Urothelium cell line (cell line): ENCODE measurements at regions not wholly inside any gene's neighbourhood (a gene's known extent, or its start where the extent isn't known, plus 50 kb on each side); places are given as distances from the start of the nearest gene placed in this dataset.

Experiments used
- DNase-seq: peaks from one replicate; pipeline ENCODE4 v3.0.0; 2011; ENCODE audit warnings: low spot score, mixed read lengths
- FAIRE-seq: peaks from 2 replicates; lab custom pipeline; 2011; peaks lifted over from hg19 to GRCh38; lab: Jason Lieb, UNC

DNA sequence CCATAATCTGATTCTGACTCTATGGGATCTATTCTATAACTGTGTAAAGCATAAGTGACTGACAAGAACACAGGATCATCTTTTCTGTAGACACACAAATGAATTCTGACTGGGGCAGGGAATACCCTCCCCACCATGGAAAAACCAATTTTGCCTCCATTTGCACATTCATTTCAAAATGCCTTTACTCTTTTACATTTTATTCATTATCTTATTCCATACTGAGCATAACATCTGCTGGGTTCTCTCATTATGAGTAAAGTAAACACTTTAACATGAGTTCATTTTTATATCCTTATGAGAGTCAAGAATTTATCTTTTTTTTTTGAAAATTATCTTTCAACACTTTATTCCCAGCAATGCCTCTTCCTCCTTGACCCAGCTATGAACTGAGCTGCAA, 163.5 kb downstream of the RNF152 start:
- no peak for DNase-seq
- no peak for FAIRE-seq

DNA sequence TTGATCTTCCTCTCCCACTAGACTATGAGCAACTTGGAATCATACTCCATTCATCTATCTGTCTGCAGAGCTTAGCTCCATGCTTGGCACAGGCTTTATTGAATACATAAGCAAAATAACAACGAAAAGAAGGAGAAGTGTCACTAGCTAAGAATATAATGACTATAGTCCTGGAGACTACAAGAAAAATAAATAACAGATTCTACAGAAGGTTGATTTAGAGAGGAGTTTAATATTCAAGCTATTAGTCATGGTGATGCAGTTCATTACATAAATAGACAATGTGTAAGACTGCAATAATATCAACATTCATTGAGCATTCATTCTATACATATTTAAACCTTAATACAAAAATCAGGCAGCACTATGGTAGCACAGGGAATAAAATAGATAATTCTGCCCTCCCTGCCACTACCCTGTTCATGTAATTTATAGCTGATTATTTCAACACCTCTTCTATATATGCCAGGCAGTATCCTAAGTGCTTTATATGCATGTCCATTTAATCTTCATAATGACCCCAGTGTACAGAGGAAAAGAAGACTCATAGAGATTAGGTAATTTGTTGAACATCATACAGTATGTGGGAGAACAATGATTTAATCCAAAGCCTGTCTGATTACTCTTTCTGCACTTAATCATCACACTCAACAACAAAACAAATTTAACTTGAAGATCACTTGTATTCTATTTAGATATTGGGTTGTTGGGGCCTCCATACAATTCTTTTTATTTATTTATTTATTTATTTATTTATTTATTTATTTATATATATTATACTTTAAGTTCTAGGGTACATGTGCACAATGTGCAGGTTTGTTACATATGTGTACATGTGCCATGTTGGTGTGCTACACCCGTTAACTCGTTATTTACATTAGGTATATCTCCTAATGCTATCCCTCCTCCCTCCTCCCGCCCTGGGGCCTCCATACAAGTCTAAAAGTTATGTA, 165.3 kb downstream of the RNF152 start:
- DNase-seq (no peak), FAIRE-seq (no peak)

DNA sequence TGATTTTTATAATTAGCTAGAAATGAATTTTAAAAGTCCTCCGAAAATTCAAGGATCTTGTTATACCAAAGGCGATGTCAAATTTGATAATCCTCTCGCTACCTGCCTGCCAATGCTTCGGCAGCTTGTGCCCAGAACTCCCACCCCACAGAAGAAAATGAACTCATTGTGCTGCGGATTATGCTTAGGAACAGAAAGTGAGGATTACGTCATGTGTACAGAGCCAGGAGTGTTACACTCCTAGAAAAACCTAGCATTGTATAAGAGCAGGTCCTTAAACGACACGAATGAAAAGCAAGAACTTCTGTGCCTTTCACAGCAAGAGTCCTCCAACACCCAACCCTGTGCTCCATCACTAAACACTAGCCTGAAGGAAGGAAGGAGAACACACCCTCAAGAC, 168.3 kb downstream of the RNF152 start:
- FAIRE-seq (no peak), DNase-seq (no peak)

DNA sequence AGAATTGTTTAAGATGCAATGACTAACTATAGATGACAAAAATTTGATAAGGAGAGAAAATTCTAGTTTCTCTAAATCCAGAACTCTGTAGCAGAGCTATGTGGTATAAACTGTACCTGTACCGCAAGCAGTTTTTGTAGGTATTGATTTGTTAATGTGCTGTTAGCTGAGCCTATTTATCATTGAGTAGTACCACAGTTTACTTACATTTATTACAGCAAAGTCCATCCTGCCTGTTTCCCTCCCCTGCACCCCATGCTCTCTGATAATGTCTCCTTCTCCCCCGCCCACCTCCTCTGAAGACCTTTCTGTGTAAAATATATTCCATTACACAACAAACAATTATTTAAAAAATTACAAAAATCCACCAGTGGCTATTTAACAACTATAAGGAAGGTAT, 170.6 kb downstream of the RNF152 start:
- no peak for FAIRE-seq
- DNase-seq, result no peak

DNA sequence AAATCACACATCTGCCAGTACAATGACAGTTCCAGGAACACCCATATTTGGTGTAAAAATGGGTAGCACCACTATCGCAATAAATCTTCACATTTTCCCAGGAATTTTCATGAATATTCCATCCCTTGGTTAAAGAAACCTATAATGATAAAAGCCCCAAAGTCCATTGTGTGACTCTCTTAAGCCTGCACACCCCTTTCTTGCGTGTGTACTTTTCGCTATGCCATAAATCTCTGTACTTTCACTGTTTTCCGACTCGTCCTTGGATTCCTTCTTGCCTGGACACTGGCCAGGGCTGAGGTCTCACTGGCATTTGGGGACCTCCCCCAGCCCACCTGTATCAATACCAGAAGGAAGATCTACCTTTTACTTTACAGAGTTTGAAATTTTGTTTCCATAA, 172.3 kb downstream of the RNF152 start:
- FAIRE-seq (no peak), DNase-seq (no peak)

DNA sequence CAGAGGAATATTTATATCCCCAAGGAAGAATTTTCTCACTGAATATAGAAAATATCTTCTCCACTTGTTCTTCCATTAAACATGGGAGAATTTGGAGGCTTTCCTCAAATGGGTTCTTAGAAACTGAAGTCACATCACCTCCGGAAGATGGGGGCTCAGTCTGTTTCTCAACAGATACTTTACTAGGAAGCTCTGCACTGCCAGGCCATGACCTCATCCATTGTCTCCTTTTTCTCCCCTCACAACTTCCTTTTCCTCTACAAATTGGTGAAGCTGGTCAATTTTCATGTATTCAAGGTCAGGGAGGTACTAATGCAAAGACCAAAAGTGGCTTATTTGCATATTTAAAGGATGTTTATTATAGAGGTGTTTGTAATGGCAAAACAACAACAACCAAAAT, 173.1 kb downstream of the RNF152 start:
- FAIRE-seq (no peak), DNase-seq (no peak)

DNA sequence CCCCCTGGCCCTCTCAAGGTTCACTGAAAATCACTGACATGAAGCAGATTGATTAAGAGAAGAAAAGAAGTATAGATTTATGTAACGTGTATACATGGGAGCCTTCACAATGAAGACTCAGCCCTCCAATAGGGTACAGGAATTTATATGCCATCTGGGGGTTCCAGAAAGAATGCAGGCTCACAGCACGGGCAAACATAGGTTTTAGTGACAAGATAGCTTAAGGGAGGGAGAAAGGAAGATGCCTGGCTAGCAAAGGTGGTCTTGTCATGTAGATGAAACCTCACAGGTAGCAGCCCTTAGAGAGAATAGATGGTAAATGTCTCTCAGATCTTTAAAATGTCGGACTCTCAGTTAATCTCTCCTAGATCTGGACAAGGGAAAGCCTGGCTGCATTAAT, 173.9 kb downstream of the RNF152 start:
- no peak for DNase-seq
- FAIRE-seq, result no peak

DNA sequence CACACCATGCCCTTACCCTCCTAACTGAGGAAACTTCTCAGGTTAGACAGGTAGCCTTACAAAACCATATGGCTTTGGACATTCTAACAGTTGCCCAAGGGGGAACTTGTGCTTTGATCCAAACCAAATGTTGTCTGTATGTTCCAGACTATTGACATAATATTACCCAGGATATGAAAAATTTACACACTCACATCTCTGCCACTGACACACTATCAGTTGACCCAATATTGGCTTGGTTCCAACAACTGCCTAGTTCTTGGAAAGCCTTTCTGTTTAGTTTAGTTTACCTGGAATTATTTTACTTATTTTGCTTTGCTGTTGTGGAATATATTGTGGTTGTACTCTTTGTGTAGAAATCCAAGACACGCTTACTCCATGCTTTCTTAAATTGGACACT, 178.4 kb downstream of the RNF152 start:
- no peak for FAIRE-seq
- no peak for DNase-seq

DNA sequence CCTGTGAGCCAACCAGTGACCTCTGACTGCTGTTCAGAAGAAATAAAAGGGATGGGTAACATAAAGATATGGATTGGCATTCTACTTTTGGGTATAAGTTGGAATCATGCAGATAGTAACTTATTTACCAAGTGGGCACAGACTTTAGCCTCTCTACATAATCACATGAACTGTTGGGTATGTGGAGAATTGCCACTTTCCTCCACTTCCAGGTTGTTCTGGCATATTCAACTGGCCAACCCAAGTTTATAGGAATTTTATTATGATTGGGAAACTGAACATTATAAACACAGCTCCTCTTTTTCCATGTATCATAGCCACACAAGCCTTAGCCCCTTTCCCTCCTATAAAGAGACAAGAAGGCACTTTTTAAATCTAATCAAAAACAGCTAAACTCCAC, 179.3 kb downstream of the RNF152 start:
- DNase-seq (no peak), FAIRE-seq (no peak)

DNA sequence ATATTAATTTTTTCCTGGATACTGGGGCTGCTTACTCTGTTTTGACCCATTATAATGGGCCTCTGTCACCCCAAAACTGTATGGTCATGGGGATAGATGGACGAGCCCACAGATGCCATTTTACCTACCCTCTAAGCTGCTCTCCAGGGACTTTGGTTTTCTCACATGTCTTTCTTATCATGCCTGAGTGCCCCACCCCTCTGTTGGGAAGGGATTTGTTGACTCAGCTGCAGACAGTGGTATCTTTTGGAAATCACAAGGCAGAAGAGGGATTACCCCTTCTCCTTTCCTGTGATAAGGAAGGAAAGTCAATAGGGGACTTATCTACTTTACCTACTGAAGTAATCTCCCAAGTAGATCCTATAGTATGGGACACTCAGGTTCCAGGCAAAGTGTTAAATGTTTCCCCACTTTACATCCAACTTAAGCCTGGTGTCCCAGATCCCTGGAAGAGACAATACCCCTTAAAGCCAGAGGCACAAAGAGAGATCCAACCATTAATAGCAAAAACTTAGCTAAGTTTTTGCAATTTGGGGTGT, 182.7 kb downstream of the RNF152 start:
- no peak for DNase-seq
- no peak for FAIRE-seq

DNA sequence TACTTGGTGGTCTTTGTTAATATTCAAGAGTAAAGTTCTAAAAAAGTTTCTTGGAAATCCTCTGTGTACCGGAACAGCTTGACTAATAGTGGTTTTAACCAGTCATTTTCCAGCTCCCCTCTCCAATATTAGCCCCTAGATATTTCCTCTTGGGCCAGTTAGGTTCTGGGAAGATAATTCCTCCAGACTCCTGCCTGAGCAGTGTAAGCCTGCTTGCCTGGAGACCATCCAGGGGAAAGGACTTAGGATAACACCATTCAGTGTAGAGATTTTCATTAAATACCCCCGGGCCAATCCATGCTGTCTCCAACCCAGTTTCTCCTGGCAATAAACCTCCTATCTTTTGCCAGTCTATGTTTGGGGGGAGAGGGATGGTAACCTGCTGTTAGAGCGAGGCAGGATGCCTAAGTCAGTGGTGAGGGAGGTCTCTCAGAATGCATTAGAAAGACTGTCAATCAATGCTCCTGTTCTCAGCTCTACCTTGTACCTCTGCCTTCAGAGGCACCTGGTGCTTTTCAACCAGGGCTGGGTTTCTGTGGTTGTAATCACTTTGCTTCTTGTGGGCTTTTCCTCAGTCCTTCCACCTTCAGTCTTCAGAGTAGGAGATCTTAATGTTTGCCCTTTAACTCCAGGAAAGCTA, 186.4 kb downstream of the RNF152 start:
- FAIRE-seq, result no peak

DNA sequence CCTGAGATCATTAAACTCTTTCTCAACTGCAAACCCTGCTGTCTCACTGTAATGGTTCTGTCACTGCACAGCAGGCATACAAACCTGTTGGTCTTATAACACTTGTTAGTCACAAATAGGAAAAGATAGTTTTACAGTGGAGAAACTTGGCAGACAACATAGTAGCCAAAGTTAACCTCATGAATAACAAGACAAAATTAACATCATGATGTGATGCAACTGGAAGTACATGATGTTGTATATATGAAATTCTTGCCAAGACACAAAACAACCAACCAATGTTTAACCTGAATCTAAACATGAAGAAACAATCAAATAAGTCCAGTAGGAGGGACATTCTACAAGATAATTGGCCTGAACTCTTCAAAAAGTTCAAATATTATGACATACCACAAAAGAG, 189.3 kb downstream of the RNF152 start:
- DNase-seq (no peak), FAIRE-seq (no peak)

More for the DNA sequence above, 186.4 kb downstream of the RNF152 start:
- DNase-seq, result no peak

DNA sequence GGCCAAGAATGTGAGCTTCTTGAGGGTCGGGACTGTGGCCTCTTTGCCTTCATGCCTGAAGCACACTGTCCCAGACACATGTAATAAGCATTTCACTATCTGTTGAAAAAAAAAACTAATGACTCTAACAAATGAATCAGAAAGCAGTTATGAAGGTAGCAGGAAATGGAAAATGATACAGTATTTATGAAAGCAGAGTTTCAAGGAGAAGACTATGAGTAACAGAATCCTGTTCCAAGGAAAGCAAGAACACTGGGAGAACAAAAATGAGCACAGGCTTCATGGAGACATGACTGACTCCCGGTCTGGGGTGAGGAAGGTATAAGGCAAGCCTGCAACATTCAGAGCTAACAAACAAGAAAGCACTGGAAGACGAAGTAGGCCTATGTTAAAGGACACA, 190.8 kb downstream of the RNF152 start:
- no peak for DNase-seq
- FAIRE-seq, result no peak

DNA sequence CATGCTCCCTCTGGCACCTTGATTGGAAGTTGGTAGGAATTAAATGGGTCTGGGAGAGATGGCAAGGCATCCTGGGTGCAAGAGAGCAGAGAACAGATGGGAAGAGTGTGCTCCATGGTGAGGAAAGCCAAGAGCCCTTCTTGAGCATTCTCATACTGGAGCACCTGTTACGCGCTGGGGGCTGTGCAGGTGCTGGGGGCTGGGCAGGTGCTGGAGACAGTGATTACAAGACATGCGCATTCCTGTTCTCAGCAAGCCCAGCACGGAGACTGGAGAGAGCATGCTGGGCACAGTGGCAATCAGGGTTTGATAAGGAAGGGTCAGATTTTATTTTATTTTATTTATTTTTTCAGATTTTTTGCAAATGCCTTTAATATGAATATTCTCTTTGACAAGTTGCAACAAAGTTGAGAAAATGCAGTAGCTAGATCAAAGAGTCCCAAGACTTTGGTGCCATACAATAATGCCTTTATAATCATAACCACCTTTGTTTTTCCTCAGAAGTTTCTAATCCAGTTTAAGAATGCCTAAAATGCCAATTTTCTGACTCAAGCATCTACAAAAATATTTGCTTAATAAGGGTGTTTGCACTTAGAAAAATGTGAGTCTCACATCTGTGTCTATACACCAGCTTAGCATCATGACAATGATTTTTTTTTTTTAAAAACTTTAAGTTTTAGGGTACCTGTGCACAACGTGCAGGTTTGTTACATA, 193.3 kb downstream of the RNF152 start:
- DNase-seq (no peak), FAIRE-seq (no peak)

DNA sequence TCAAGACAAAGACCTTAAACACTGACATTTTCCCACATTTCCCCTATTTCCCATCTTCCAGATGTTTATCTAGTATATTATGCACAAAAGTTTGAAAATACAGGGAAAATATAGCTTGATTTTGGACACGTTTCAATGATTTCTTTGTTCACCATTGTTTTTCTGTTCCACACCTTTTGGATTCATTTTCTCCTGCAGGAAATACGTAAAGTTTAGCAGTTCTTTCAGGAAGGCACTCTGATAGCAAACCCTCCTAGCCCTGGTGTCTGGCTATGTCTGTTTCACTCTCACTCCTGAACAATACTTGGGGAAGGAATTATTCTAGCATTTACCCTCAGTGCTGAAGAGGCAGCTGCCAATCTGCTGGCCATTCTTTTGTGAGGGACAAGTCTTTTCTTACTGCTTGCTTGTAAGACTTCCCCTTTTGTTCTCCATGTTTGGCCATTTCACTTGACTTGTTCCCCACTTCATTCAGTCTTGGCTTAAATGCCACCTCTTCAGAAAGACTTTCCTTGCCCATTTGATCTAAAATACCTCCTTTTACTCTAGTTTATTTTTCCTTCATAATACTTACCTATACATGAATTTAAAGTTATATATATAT, 195.4 kb downstream of the RNF152 start:
- FAIRE-seq (no peak), DNase-seq (no peak)

DNA sequence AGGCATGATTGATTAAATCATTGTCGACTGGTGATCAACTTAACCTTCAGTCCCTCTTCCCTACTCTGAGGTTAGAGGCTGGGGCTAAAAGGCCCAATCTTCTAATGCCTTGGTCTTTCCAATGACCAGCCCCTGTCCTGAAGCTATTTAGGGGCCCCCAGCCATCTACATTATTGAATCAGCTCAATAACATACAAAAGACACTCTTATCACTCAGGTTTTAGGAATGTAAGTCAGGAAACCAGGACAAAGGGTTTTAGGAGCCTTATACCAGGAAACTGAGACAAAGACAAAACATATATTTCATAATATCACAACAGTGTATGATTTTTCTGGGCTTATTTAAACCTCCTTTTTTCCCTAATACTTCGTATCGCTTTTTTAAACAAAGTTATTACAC, 198.6 kb downstream of the RNF152 start:
- FAIRE-seq (no peak), DNase-seq (no peak)

DNA sequence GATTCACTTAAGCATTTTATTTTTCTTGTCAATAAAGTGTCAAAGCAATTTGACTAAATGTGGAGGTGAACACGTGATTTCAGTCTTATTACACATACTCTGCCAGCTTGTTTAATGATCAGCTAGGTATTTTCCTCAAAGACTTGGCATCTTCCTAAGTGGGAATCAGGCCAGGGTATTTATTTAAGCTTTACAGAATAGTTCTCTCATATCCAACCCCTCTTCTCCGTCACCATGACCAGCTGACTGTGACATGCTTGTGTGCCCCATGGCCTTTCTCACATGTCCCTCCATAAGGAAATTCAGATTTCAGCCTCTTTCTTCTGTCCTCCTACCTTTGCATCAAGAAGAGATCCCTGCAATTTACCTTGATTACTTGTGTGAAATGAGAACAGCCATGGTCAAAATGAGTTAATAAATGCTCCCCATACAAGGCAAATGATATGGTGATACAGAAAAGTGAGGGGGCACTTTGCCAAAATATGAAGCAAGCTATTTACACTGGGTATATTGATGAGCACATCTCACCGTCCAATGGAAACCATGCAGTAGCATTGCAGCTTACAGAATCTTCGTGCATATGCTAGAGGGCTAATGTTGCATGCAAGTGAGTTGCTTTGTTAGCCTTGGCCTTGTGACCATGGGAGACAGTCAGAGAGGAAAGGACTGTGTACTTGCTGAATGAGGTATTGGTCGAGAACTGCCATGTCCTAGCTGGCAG, 202.2 kb downstream of the RNF152 start:
- FAIRE-seq (no peak), DNase-seq (no peak)

DNA sequence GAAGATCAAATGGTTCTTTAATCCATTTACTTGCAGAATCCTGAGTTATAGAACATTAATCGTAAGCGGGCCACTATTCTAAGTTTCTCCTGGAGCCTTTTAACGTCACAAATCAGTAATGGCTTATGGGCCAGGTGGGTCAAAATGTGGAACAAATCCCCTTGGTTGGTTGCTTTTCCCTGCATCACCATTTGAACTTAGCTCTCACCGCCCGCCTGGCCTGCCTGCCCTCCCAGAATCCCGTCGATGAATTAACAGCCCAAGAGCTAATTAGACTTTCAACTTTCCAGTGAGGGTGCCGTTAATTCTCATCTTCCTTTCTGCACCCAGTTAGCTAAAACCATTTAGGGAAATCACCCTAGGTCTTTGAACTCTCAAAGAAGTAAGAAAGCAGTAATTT, 205.5 kb downstream of the RNF152 start:
- DNase-seq (no peak), FAIRE-seq (no peak)

DNA sequence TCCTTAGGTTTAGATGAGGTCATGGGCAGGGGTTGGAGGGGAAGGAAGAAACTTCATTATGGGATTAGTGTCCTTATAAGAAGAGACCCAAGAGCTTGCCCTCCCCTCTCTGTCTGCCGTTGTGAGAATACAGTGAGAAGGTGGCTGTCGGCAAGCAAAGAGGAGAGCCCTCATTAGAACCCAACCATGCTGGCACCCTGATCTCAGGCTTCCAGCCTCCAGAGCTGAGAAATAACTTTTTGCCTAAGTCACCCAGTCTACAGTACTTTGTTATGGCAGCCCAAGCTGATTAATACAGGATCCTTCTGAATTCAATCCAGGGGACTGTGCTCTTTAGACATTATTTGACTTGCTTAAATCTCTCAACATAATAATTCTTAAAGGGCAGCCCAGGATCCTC, 209.0 kb downstream of the RNF152 start:
- no peak for DNase-seq
- FAIRE-seq, result no peak

DNA sequence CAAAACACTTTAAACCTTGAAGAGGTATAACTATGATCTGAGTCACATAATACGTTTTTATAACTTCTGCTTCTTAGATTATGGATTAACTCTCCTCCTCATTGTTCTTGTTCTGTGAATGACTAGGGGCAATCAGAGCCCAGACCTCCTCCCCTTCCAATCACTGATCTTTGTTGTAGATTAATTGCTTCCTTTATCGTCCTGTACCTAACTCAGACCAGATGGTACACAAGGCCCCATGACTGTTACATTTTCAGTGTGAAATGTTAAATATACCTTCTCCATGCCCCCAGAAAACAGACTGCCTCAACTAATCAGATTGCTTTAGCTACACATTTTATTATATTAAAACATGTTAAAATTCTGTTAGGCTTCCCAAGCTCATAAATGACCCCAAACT, 211.7 kb downstream of the RNF152 start:
- DNase-seq, result no peak
- FAIRE-seq, result no peak
